ENCODE measurements at regions not wholly inside any gene's neighbourhood (a gene's known extent, or its start where the extent isn't known, plus 50 kb on each side); places are given as distances from the start of the nearest gene placed in this dataset.

GRCh38 chr3:178259703-178260102 lies 276.5 kb upstream of the KCNMB2 start:
- Histone ChIP-seq H3K9me3 (ENCODE audit: low read length) (no peaks in the 10 kb centered on the region), H3K79me2 (ENCODE audit: insufficient read depth, low read length) (no peaks in the 10 kb centered on the region), H3K4me3 (replicated peaks in 1 of 3; ENCODE audit: insufficient read depth in 1 of 3, low read depth in 2 of 3, low read length in 3 of 3) (no peak overlapping the region), H2AFZ (ENCODE audit: low read length) (no peak overlapping the region), H3K27ac (ENCODE audit: extremely low read length, insufficient read depth, low read length) (no peak overlapping the region), H3K9ac (ENCODE audit: insufficient read depth, low read depth, low read length) (no peak overlapping the region), H3K27me3 (ENCODE audit: control insufficient read depth in 1 of 2, insufficient read depth in 2 of 2, low read length in 2 of 2) (no peaks in the 10 kb centered on the region), H4K20me1 (ENCODE audit: insufficient read depth, low read length) (no peaks in the 10 kb centered on the region), H3K4me1 (ENCODE audit: insufficient read depth, low read length) (no peaks in the 10 kb centered on the region), H3K36me3 (replicated peaks in 1 of 2; ENCODE audit: control insufficient read depth in 1 of 2, insufficient read depth in 2 of 2, low read length in 2 of 2) (no peaks in the 10 kb centered on the region), H3K4me2 (ENCODE audit: low read depth, low read length) (no peak overlapping the region)
- ChIA-PET POLR2A (no interaction called here), CTCF (ENCODE audit: low intra/inter-chr PET ratio, low total read pairs) (no interaction called here)
- no peak for FAIRE-seq
- ATAC-seq: no peak
- no peak for DNase-seq (ENCODE audit: low spot score)
- intact Hi-C loops (cut with micrococcal nuclease; ENCODE audit: unreplicated experiment): no loop called here
- no TSS peak for BruUV-seq (replicated peaks)
- no peak for TF ChIP-seq KDM4B (CRISPR knock-in tag; IDR thresholded peaks at IDR 0.05)
- no peak for TF ChIP-seq ZNF136 (CRISPR knock-in tag; IDR thresholded peaks at IDR 0.05; ENCODE audit: low read depth)
- TF ChIP-seq KDM6A (CRISPR knock-in tag; IDR thresholded peaks at IDR 0.05; ENCODE audit: low read depth): no peak
- TF ChIP-seq ZBTB8A (CRISPR knock-in tag; IDR thresholded peaks at IDR 0.05; ENCODE audit: borderline replicate concordance, low read depth): no peak
- TF ChIP-seq SPEN (CRISPR knock-in tag; IDR thresholded peaks at IDR 0.05; ENCODE audit: low read depth): no peak
- TF ChIP-seq CENPBD1 (CRISPR knock-in tag; IDR thresholded peaks at IDR 0.05; ENCODE audit: borderline replicate concordance, low read depth): no peak
- no peak for TF ChIP-seq ZNF709 (CRISPR knock-in tag; IDR thresholded peaks at IDR 0.05)
- TF ChIP-seq FOXP4 (CRISPR knock-in tag; IDR thresholded peaks at IDR 0.05): no peak
- no peak for TF ChIP-seq ZNF737 (CRISPR knock-in tag; IDR thresholded peaks at IDR 0.05; ENCODE audit: borderline replicate concordance)
- no peak for TF ChIP-seq EHMT2 (IDR thresholded peaks at IDR 0.05; ENCODE audit: borderline replicate concordance, low read depth, low read length)
- no peak for TF ChIP-seq SNRNP70 (IDR thresholded peaks at IDR 0.05; ENCODE audit: low read depth, low read length)
- TF ChIP-seq HOXD1 (CRISPR knock-in tag; IDR thresholded peaks at IDR 0.05): no peak
- no peak for TF ChIP-seq HDAC2 (CRISPR knock-in tag; IDR thresholded peaks at IDR 0.05)
- no peak for TF ChIP-seq HNRNPUL1 (IDR thresholded peaks at IDR 0.05; ENCODE audit: low read depth, low read length)
- no peak for TF ChIP-seq ZNF224 (CRISPR knock-in tag; IDR thresholded peaks at IDR 0.05)
- TF ChIP-seq RBM22 (optimal IDR thresholded peaks at IDR 0.05; ENCODE audit: low read length): no peak
- no peak for TF ChIP-seq FOXJ3 (CRISPR knock-in tag; IDR thresholded peaks at IDR 0.05; ENCODE audit: borderline replicate concordance)
- in situ Hi-C loops (cut with HindIII; ENCODE audit: extremely low pct_ligation_motif_present, low pct_unique_long_range_greater_than_20kb): no loop called here
